GM21381 (cell line): ENCODE measurements at regions not wholly inside any gene's neighbourhood (a gene's known extent, or its start where the extent isn't known, plus 50 kb on each side); places are given as distances from the start of the nearest gene placed in this dataset.
"Not testable (repeated sequence)": the region's sequence is repeated elsewhere in the genome, so short reads cannot be mapped to it uniquely, and the experiment has no call there.

Experiments
- ATAC-seq: cut with Tn5 transposase; IDR thresholded peaks from one replicate; pipeline ENCODE4 v1.9.1; 2021; ENCODE audit warnings: mild to moderate bottlenecking, moderate library complexity; ENCODE audit not compliant: unreplicated experiment

- ATAC-seq = no peak
These were observed 147.2 kb downstream of the SEM1 start for GRCh38 chr7:96562458-96562857.

- ATAC-seq = no peak
These were observed 147.8 kb downstream of the SEM1 start for GRCh38 chr7:96561892-96562291.

GRCh38 chr7:96558530-96558929, 151.1 kb downstream of the SEM1 start:
- ATAC-seq = no peak

GRCh38 chr7:96558093-96558492, 151.6 kb downstream of the SEM1 start:
- ATAC-seq = no peak

- ATAC-seq = not testable (repeated sequence)
These were observed 152.0 kb downstream of the SEM1 start for GRCh38 chr7:96557598-96557997.

GRCh38 chr7:96548664-96549063, 161.0 kb downstream of the SEM1 start:
- ATAC-seq = no peak

- ATAC-seq = no peak
These were observed 162.3 kb downstream of the SEM1 start for GRCh38 chr7:96547371-96547811.

- no peak for ATAC-seq
These were observed 163.2 kb downstream of the SEM1 start for GRCh38 chr7:96546426-96546825.

GRCh38 chr7:96539471-96539870, 170.2 kb downstream of the SEM1 start:
- ATAC-seq = no peak

- no peak for ATAC-seq
These were observed 171.0 kb downstream of the SEM1 start for GRCh38 chr7:96538632-96539031.

- ATAC-seq = no peak
These were observed 175.4 kb downstream of the SEM1 start for GRCh38 chr7:96534221-96534620.

GRCh38 chr7:96532428-96532935, 177.2 kb downstream of the SEM1 start:
- ATAC-seq = no peak

GRCh38 chr7:96531331-96531730, 178.3 kb downstream of the SEM1 start:
- ATAC-seq = no peak

GRCh38 chr7:96530786-96531185, 178.9 kb downstream of the SEM1 start:
- no peak for ATAC-seq

GRCh38 chr7:96527133-96527827, 182.4 kb downstream of the SEM1 start:
- no peak for ATAC-seq

- no peak for ATAC-seq
These were observed 183.2 kb downstream of the SEM1 start for GRCh38 chr7:96526496-96526895.

GRCh38 chr7:96521068-96521894, 188.4 kb downstream of the SEM1 start:
- ATAC-seq = no peak

GRCh38 chr7:96508371-96508770, 186.5 kb upstream of the SLC25A13 start:
- ATAC-seq = no peak

GRCh38 chr7:96503597-96503996, 181.7 kb upstream of the SLC25A13 start:
- ATAC-seq = no peak

GRCh38 chr7:96501318-96501717, 179.4 kb upstream of the SLC25A13 start:
- ATAC-seq = no peak

GRCh38 chr7:96499532-96499931, 177.6 kb upstream of the SLC25A13 start:
- ATAC-seq = no peak

GRCh38 chr7:96497567-96497966, 175.7 kb upstream of the SLC25A13 start:
- ATAC-seq = no peak
